GM18511 (cell line): ENCODE measurements at regions not wholly inside any gene's neighbourhood (a gene's known extent, or its start where the extent isn't known, plus 50 kb on each side); places are given as distances from the start of the nearest gene placed in this dataset.

Experiments
- ATAC-seq: cut with Tn5 transposase; IDR thresholded peaks from one replicate; pipeline ENCODE4 v1.9.1; 2021; ENCODE audit warnings: mild to moderate bottlenecking, moderate library complexity; ENCODE audit not compliant: unreplicated experiment

DNA sequence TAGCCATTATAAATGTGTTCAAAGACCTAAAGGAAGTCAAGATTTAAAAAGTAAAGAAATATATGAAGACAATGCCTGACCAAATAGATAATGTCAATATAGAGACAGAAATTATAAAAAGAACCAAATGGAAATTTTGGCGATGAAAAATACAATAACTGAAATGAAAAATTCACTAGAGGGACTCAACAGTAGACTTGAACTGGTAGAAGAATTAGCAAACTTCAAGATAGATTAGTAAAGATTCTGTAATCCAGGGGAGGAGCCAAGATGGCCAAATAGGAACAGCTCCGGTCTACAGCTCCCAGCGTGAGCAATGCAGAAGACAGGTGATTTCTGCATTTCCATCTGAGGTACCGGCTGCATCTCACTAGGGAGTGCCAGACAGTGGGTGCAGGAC lies 433.2 kb downstream of the HINT1 start:
- ATAC-seq = no peak

DNA sequence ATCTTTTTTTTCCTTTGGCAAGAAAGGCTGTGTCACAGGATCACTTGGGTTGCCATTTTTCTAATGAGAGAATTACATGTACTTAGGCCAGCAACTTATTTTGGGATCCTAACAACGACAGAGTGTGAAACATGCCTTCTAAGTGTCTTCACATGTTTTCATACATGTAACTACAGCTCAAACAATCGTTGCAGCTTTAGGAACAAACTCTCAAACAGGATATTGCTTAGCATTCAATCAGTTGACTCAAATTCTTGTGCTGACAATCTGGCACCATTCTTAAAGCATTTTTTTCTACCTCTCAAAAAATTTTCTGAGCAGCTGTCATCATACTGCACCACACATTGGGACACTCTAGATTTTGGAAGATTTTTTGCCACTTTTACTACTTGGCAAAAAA lies 435.5 kb downstream of the HINT1 start:
- ATAC-seq = no peak

DNA sequence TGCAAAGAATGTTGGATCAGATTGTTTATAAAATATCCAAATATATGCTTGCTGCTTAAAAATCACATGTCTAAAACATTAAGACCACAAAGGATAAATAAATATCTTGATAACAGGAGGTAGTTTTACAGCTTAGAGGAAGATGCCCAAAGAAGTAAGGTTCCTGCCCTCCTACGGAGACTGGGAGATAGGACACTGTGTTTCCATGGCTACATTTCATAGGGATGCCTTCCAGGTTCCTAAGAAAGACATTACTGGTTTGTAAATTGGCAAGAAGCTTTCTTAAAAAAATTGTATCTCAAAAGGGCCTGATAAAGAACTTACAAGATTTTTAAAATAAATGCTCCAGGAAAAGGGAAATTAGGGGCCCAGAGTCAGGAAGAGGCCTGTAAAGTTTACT lies 437.2 kb downstream of the HINT1 start:
- ATAC-seq = no peak

DNA sequence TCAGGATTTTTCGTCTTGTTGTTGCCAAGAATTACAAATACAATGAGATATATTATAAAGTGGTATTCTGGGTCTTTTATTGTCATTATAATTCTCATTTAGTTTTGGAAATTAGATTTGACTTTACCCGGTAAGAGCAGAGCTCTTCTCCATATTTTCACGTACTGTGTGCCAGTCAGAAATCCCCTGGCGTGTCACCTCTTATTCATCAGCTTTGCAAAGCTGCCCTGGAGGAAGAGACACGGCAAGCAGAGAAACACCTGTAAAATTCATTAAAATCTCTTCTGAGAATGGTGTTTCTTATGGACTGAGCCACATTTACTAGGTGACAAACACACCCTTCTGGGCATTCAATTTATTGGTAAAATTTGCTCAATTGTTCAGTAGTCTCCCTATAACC lies 440.4 kb downstream of the HINT1 start:
- ATAC-seq = no peak

DNA sequence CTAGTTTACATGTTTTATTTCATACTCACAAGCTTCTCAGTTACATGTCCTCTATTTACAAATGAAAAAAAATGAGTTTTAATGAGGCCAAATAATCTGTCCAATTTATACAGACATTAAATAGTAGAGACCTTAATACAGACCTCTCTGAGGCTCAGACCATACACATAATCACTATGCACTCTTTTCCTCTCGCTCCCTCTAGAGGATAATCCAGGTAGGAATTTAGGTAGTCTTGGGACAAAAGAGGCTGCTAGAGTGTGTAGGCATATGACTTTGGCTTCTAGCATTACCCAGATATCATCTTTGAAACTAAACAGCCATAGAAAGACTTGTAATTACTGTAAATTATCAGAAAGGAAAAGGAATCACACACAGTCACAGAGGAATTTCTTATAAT lies 444.7 kb downstream of the HINT1 start:
- ATAC-seq = no peak

DNA sequence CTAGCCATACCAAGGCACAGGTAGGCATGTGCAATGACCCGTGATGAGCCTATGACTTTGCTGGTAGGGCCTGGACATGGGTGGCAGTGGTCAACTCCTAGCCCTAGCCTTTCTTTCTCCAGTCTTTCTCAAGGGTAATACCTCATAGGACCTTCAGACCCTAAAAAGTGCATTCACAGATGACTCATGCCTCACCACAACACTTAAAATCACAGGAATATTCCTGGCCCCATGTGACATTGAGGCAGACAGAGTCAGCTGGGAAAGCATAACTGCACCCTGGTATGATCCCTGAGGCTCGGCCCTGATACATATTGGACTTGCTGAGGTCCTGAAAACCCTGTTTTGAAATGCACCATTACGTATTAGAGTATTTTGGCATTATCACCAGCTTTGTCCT lies 449.5 kb downstream of the HINT1 start:
- no peak for ATAC-seq

DNA sequence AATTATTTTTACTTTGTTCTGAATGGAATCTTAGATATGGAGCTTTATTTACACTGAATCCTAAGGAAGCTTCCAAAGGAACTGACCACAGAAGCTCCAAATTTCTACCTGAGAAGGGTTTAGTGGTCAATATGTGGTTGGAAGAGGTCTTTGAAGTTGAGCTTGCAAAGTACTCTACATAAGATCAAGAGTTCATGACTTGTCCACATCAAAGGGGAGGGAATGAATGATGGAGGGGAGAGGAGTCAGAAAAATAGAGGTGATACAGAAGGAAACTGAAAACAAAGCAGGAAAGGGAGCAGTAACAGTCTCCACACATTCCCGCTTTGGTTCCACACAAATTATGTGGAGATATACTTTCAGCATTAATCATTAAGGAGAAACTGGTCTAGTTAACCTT lies 450.9 kb downstream of the HINT1 start:
- ATAC-seq = no peak

DNA sequence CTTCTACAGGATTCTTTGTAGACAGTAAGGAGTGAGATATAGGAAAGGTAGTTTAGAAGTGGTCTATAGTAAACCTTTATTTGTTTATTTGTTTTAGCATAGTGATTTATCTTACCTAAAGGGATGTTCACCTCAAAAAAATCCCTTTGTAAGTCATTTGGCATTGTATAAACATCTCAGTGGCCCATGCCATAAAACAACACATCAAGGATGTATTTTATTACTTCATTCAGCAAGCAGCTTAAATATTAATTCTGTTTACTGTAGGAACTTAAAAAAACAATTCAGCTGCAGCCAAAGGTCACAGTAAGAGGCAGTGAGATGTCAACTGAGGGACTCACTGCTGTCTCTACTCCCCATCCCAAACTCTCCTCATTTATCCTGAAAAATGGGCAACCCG lies 452.7 kb downstream of the HINT1 start:
- ATAC-seq = no peak

DNA sequence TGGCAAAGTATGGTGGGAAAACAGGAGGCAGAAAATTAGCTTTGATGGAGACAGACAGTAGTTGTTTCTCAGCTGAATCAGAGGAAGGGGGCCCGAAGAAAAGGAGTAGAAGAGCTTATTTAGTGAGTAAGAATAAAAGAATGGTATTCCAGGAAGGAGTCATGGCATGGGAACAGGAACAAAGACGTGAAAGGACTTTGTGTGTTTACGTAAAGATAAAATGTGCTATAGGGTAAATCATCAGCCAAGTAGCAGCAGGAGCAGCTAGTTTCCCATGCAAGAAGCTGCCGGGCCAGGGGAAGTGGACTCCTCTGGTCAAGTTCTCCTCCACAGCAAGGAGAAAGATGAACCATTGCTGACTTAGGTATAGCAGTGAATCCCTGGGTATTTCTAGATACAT lies 454.5 kb downstream of the HINT1 start:
- ATAC-seq = no peak

DNA sequence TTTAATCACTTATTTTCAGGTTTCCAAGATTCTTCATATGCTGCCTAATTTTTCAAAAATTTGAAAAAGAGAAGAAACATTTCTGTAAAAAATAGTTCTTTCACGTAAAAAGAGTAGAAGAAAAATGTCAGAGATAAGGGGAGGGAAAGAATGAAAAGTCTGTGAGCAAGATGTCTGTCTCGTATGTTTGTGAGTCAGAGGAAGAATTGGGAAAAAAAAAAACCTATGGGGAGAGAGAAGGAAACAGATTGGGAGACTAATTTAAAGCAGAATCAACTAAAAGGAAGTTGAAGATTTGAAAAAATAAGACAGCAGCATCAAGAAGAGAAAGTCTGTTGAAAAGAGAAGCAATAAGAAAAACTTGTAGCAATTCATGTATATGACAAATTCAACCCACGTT lies 456.3 kb downstream of the HINT1 start:
- ATAC-seq = no peak

DNA sequence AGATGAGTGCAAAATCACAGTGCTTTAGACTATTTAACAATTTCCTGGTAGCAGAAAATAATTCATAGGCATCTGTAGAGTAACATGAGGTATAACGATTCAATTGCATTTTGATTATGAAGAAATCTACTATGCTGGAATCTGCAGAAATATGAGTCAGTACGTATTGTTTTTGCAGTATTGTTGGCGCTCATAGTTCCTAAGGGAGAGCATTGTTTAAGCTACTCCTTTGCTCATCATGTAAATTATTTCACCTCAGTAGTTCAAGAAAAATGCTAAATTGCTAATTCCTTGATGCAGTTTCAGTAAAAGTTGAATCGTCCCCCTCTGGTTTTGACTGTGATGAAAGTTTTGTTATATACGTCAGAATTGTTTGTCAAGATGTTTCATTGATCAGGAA lies 458.4 kb downstream of the HINT1 start:
- ATAC-seq = no peak

DNA sequence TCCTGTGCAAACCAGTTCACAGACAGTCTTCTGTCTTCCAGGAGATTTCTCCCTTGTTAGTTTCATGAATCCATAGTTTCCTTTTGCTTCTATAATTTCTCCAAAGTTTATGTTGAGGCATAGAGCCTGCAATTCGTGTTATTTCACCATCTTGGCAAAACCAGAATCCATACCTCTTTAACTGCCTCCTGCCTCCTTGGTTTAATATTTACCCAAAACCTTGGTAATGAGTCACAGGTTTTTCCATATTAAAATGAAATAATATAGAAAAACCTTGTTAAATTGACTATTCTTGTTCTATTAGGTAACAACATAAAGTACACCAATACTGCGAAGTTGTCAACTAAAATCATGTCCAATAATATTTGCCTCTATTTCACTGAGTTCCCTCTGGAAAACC lies 459.7 kb downstream of the HINT1 start:
- ATAC-seq = no peak

DNA sequence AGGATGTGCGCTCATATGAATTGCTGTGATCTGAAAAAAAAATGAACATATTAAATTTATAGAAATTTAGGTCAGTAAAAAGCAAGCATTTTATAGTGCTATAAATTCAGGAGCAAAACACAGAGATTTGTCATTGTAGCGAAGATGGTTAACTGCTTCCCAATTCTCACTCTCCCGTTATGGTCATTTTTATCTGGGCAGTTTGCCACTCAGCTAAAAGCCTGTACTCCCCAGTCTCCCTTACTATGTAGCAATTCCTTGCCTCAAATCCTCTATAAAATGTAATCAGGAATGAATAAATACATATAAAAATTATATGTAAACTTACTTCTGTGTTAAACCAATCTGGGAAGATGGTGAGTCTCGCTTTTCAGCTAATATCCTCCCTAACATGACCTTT lies 471.5 kb downstream of the HINT1 start:
- ATAC-seq = no peak

DNA sequence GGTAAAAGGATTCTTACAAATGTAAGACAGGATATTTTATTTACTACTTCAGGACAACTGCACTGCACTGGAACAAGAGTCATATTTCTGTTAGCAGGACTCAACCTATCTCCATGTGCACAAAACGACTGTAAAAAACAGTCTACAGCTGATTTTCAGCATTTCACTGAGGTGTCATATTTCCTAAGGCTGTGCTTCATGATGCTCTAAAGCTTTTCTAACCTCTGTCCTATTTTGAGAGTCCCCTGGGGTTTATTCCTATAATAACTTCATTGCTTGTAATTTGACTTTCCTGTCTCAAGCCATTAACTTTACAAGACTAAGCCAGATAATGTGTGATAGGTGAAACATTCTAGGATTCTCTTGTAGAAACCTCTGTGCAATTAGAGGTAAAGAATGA lies 472.3 kb downstream of the HINT1 start:
- ATAC-seq = no peak

DNA sequence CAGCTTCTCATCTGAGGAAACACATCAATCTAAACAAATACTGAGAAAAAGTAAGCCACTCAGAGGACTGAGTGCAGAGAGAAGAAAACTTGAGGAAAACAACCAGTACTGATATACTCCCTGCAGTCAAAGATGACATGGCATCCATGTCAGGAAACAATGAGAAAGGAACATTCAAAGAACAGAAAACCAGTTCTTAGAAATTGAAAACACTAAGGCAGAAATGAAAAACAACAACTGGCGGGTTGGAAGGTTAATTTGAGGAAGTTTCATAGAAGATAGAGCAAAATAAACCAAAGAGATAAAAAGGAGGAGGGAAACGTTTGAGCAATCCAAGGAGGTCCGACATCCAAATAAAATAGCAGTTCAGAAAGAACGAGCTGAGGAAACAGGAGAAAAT lies 475.2 kb downstream of the HINT1 start:
- ATAC-seq = no peak

DNA sequence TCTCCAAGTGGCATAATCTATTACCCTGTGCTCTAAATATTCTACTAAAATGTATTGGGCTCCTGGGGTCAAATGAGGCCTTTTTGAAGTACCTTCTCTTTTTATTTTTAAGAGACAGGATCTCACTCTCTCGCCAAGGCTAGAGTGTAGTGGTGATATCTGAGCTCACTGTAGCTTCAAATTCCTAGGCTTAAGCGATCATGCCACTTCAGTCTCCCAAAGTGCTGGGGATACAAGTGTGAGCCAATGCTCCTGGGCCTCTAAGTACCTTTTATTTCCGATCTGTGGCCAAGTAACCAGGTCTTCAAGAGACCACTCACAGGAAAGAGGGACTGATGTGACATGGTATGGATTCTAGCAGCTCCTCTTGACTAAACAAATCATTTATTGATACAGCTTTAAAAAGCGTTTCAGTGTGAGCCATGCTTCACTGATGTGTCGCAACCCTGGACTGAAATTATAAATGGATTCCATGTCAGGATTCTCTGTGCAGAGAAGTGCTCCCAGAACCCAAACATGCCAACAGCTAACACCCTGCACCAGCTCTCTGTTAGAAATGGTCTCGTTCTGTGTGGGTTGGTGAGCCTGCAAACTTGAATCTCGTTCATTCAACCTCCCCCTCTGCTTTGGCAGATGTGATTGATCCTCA lies 477.8 kb downstream of the HINT1 start:
- no peak for ATAC-seq

DNA sequence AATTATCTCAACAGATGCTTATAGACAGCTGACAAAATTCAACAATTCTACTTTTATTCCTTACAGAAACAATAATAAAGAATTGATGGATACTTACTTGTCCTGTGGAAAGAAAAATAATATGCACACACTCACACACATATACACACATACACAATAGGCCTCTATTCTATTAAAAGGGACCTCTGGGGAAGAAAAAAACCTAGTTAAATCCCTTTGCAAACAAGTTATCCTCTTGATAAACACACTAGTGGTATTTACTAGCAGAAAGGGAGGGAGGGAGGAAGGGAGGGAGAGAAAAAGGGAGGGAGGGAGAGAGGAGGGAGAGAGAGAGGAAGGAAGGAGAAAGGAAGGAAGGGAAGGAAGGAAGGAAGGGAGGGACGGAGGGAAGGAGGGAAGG lies 486.4 kb downstream of the HINT1 start:
- no peak for ATAC-seq

DNA sequence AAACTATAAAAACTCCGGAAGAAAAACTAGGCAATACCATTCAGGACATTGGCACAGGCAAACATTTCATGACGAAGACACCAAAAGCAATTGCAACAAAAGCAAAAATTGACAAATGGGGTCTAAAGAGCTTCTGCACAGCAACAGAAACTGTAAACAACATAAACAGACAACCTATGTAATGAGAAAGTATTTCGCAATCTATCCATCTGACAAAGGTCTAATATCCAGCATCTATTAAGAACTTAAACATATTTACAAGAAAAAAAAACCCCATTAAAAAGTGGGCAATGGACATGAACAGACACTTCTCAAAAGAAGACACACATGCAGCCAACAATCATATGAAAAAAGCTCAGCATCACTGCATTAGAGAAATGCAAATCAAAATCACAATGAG lies 498.6 kb downstream of the HINT1 start:
- no peak for ATAC-seq

DNA sequence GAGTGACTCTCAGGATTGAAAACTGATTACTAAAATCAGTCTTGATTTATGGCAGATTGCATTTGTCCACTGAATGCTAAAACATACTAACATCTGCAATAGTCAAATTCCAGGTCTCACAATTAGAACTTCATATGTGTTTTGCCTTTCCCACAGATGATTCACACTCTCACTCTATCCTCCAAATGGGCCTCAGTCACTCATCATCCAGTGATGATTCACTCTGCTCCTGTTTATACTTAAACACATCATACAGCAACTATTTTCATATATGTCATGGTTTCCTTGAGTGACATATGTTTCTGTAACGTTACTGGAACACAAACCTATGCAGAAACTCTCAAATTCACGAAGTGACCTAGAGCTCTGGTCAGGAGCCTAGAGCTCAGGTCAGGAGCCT lies 512.9 kb downstream of the HINT1 start:
- no peak for ATAC-seq

DNA sequence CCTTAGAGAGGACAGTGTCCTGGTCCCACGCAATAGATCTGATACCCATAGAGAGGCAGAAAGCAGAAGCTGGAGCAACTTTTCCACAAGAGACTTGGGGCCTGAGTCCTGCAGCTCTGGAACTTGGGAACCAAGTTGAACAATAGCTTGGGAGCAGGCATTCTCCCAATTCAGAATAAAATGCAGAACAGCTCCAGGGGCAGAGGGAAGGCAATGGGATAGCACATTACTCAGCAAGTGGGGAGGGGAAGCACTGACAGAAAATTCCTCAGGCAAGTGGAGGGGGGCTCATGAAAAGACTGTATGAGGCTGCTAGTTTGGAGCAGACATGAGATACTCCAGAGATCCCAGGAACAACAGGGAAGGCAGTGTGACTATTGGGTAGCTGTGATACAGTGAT lies 513.6 kb downstream of the HINT1 start:
- no peak for ATAC-seq

DNA sequence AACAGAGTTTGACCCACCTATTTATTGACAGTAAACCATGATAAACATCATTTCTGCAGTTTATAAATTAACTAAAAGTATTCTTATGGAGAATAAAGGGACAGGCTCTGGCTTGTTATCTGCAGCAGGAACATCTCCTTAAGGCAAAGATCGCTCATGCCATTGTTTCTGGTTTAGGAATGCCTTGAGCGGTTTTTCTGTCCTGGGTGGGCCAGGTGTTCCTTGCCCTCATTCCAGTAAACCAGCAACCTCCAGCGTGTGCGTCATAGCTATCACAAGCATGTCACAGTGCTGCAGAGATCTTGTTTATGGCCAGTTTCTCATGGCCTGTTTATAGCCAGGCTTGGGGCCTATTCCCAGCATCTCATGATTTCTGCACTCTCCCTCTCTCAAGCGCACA lies 521.7 kb downstream of the HINT1 start:
- no peak for ATAC-seq

DNA sequence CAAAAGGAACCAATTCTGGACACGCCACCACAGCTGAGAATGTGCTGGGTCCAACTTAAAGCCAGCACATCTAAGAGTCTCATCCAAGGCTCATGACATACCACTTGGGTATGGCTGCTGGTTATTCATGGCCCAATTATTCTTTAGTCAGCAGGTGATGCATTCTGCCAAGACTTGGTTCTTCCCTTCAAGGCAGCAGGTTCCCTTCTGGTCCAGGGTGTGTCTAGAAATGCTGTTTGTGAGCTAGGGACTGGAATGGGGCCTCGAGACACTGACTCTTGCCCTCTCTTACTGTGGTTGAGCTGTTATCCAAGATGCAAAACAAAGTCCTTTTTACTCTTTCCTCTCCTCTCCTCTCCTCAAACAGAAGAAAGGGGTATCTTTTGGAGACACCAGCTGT lies 522.6 kb downstream of the HINT1 start:
- ATAC-seq = no peak

DNA sequence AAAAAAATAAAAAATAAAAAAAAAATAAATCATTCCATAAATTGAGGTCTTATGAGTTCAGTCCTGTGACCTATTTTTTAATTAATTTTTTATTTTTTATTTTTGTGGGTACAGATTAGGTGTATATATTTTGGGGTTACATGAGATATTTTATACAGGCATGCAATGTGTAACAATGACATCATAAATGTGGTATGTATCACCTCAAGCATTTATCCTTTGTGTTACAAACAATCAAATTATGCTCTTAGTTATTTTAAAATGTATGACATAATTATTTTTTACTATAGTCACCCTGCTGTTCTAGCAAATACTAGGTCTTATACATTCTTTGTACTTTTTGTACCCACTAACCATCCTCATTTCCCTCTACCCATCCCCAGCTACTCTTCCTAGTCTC lies 537.9 kb downstream of the HINT1 start:
- ATAC-seq = no peak

DNA sequence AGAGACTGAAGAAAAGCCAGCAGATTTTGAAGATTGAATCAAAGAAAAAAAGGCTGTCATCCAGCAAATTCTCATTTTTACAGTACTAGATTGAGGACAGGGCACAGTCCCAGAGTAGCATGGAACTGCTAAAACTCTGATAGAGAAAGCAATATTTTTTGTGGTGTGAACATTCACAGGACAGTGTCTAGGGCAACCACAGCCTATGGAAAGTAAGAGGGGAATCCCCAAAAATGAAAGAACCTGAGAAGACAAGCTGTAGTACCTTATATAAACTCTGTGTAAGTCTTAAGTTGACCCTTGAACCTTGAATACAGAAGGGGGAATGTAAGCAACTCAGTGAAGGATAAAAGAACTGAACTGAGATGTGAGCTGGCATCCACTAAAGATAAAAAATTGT lies 540.3 kb downstream of the HINT1 start:
- ATAC-seq = no peak
